ENCODE measurements at regions not wholly inside any gene's neighbourhood (a gene's known extent, or its start where the extent isn't known, plus 50 kb on each side); places are given as distances from the start of the nearest gene placed in this dataset.
A peak's percentile ranks its signal among the peaks of the same experiment; 100 is the strongest.

- no peak for DNase-seq (ENCODE audit: low read depth)
Measured at GRCh38 chr17:69719474-69720048, 305.1 kb downstream of the MAP2K6 start.

- DNase-seq (ENCODE audit: low read depth) = no peak
Measured at GRCh38 chr17:69722518-69722917, 308.0 kb downstream of the MAP2K6 start.

GRCh38 chr17:69723316-69723715, 308.8 kb downstream of the MAP2K6 start:
- no peak for DNase-seq (ENCODE audit: low read depth)

- DNase-seq (ENCODE audit: low read depth) = no peak
Measured at GRCh38 chr17:69723741-69724140, 309.2 kb downstream of the MAP2K6 start.

GRCh38 chr17:69724238-69724637, 309.7 kb downstream of the MAP2K6 start:
- no peak for DNase-seq (ENCODE audit: low read depth)

GRCh38 chr17:69725146-69725545, 310.6 kb downstream of the MAP2K6 start:
- no peak for DNase-seq (ENCODE audit: low read depth)

GRCh38 chr17:69728816-69729215, 314.3 kb downstream of the MAP2K6 start:
- DNase-seq (ENCODE audit: low read depth) = no peak

- no peak for DNase-seq (ENCODE audit: low read depth)
Measured at GRCh38 chr17:69729944-69730343, 315.4 kb downstream of the MAP2K6 start.

GRCh38 chr17:69732272-69732918, 317.9 kb downstream of the MAP2K6 start:
- DNase-seq (ENCODE audit: low read depth) = no peak

GRCh38 chr17:69733171-69734012, 318.9 kb downstream of the MAP2K6 start:
- no peak for DNase-seq (ENCODE audit: low read depth)

- DNase-seq (ENCODE audit: low read depth) = no peak
Measured at GRCh38 chr17:69734656-69735055, 320.2 kb downstream of the MAP2K6 start.

- DNase-seq (ENCODE audit: low read depth) = no peak
Measured at GRCh38 chr17:69735285-69735684, 320.8 kb downstream of the MAP2K6 start.

- DNase-seq (ENCODE audit: low read depth) = no peak
Measured at GRCh38 chr17:69743091-69743490, 328.6 kb downstream of the MAP2K6 start.

GRCh38 chr17:69744512-69745070, 330.1 kb downstream of the MAP2K6 start:
- DNase-seq (ENCODE audit: low read depth) = no peak

GRCh38 chr17:69749911-69750310, 325.1 kb upstream of the KCNJ16 start:
- no peak for DNase-seq (ENCODE audit: low read depth)

GRCh38 chr17:69757688-69758430, 317.2 kb upstream of the KCNJ16 start:
- peak; percentile 99 for DNase-seq (ENCODE audit: low read depth)

GRCh38 chr17:69760562-69760961, 314.5 kb upstream of the KCNJ16 start:
- DNase-seq (ENCODE audit: low read depth) = no peak

- DNase-seq (ENCODE audit: low read depth) = no peak
Measured at GRCh38 chr17:69761011-69761410, 314.0 kb upstream of the KCNJ16 start.

- DNase-seq (ENCODE audit: low read depth) = peak; percentile 98
Measured at GRCh38 chr17:69761767-69762321, 313.2 kb upstream of the KCNJ16 start.

GRCh38 chr17:69762359-69762758, 312.7 kb upstream of the KCNJ16 start:
- DNase-seq (ENCODE audit: low read depth) = no peak

GRCh38 chr17:69762766-69763165, 312.3 kb upstream of the KCNJ16 start:
- no peak for DNase-seq (ENCODE audit: low read depth)

- DNase-seq (ENCODE audit: low read depth) = no peak
Measured at GRCh38 chr17:69763503-69763902, 311.5 kb upstream of the KCNJ16 start.

All from GM04503 (cell line).